Caco-2 (cell line): ENCODE measurements at regions not wholly inside any gene's neighbourhood (a gene's known extent, or its start where the extent isn't known, plus 50 kb on each side); places are given as distances from the start of the nearest gene placed in this dataset.

ENCODE experiments used
- BruUV-seq: library from RNA; stranded (reverse); fragments of 400-500 nt; replicated peaks from 2 replicates; lab custom pipeline; 2021; lab: Mats Ljungman, UMichigan
- CTCF ChIA-PET: fragments of 300-600 bp; sonication (Branson Sonifier 250); formaldehyde crosslinking; loops from one replicate; lab custom pipeline; 2022; ENCODE audit warnings: antibody characterized with exemption; lab: Charles Lee
- POLR2A ChIA-PET: fragments of 300-600 bp; sonication (Branson Sonifier 250); formaldehyde crosslinking; loops from one replicate; lab custom pipeline; 2022; ENCODE audit warnings: antibody characterized with exemption; lab: Charles Lee
- DNase-seq, 2 experiments: peaks; one replicate each; pipeline versions ENCODE4 v3.0.0 to v3.0.0-alpha.2; 2020 to 2022
- H3K27me3 ChIP-seq: replicated peaks from 2 replicates; pipeline ENCODE4 v1.6.0; 2011; ENCODE audit warnings: low read length; ENCODE audit not compliant: control insufficient read depth, insufficient read depth
- H3K36me3 ChIP-seq: 2 replicates; pipeline ENCODE4 v1.5.1; 2011; ENCODE audit warnings: low read length; ENCODE audit not compliant: control insufficient read depth, insufficient read depth
- H3K4me1 ChIP-seq: fragments of 250-450 bp; sonication (Bioruptor Pico); 2 replicates; pipeline ENCODE4 v1.5.1; 2020; ENCODE audit warnings: mild to moderate bottlenecking
- H3K4me3 ChIP-seq: 2 replicates; pipeline ENCODE4 v1.5.1; 2011; ENCODE audit warnings: low read depth, mild to moderate bottlenecking, control low read depth, low read length
- H3K9me3 ChIP-seq: fragments of 250-450 bp; sonication (Bioruptor Pico); 2 replicates; pipeline ENCODE4 v1.5.1; 2020; ENCODE audit warnings: mild to moderate bottlenecking, moderate library complexity
- H3K27ac Mint-ChIP-seq: one replicate; pipeline ENCODE4 v1.8.0; 2022; ENCODE audit warnings: mixed read lengths; ENCODE audit not compliant: unreplicated experiment
- H3K27me3 Mint-ChIP-seq: one replicate; pipeline ENCODE4 v1.8.0; 2022; ENCODE audit warnings: mixed read lengths; ENCODE audit not compliant: insufficient read depth, unreplicated experiment
- H3K36me3 Mint-ChIP-seq: one replicate; pipeline ENCODE4 v1.8.0; 2022; ENCODE audit warnings: mild to moderate bottlenecking, mixed read lengths; ENCODE audit not compliant: insufficient read depth, unreplicated experiment
- H3K4me1 Mint-ChIP-seq: one replicate; pipeline ENCODE4 v1.8.0; 2022; ENCODE audit warnings: low read depth, mixed read lengths; ENCODE audit not compliant: unreplicated experiment
- H3K4me3 Mint-ChIP-seq: one replicate; pipeline ENCODE4 v1.8.0; 2022; ENCODE audit warnings: mild to moderate bottlenecking, moderate library complexity, mixed read lengths; ENCODE audit not compliant: unreplicated experiment
- H3K9me3 Mint-ChIP-seq: one replicate; pipeline ENCODE4 v1.8.0; 2022; ENCODE audit warnings: mixed read lengths; ENCODE audit not compliant: unreplicated experiment
- CTCF ChIP-seq, 2 experiments: fragments of 200-600 bp in 1 of 2; IDR thresholded peaks; 1 replicate in 1 of 2; 2 replicates in 1 of 2; pipeline versions ENCODE4 v1.5.1 to v1.8.0; 2011 to 2022; ENCODE audit warnings: antibody characterized with exemption in 1 of 2, control low read depth in 1 of 2, inconsistent platforms in 1 of 2, low read depth in 1 of 2, low read length in 1 of 2, mild to moderate bottlenecking in 1 of 2, moderate library complexity in 1 of 2; ENCODE audit not compliant: insufficient read depth in 1 of 2, severe bottlenecking in 1 of 2, unreplicated experiment in 1 of 2
- intact Hi-C: fragments of 100-400 bp; cut with micrococcal nuclease; formaldehyde crosslinking; loops from one replicate; pipeline ENCODE4 v1.10.0; 2022; ENCODE audit not compliant: unreplicated experiment

- Histone ChIP-seq H3K36me3 (no peaks in the 10 kb centered on the region), H3K9me3 (no peaks in the 10 kb centered on the region), H3K4me1 (no peaks in the 10 kb centered on the region), H3K4me3 (no peak overlapping the region), H3K27me3 (no peaks in the 10 kb centered on the region)
- Mint-ChIP-seq H3K4me1 (no peaks in the 10 kb centered on the region), H3K27ac (no peak overlapping the region), H3K9me3 (peaks cover 10% of the 10 kb centered on the region), H3K4me3 (no peak overlapping the region), H3K36me3 (no peaks in the 10 kb centered on the region), H3K27me3 (peaks cover 3% of the 10 kb centered on the region)
- POLR2A ChIA-PET = no interaction called here
- intact Hi-C loops = no loop called here
- DNase-seq = no peak
- no peak for TF ChIP-seq CTCF (IDR thresholded peaks at IDR 0.05; ENCODE audit: insufficient read depth in 1 of 2, low read depth in 1 of 2, low read length in 1 of 2, severe bottlenecking in 1 of 2, unreplicated experiment in 1 of 2)
- BruUV-seq = no TSS peak
- CTCF ChIA-PET = no interaction called here
These were observed 369.6 kb upstream of the RGMA start for GRCh38 chr15:93458597-93458996.

GRCh38 chr15:93454788-93455187, 365.8 kb upstream of the RGMA start:
- no peak overlapping the region for H3K4me3 ChIP-seq
- no peaks in the 10 kb centered on the region for H3K36me3 ChIP-seq
- no TSS peak for BruUV-seq
- H3K9me3 Mint-ChIP-seq = peaks cover 4% of the 10 kb centered on the region
- TF ChIP-seq CTCF (IDR thresholded peaks at IDR 0.05; ENCODE audit: insufficient read depth in 1 of 2, low read depth in 1 of 2, low read length in 1 of 2, severe bottlenecking in 1 of 2, unreplicated experiment in 1 of 2) = no peak
- H3K4me1 Mint-ChIP-seq = no peaks in the 10 kb centered on the region
- H3K4me3 Mint-ChIP-seq = no peak overlapping the region
- CTCF ChIA-PET = no interaction called here
- H3K9me3 ChIP-seq = no peaks in the 10 kb centered on the region
- H3K27me3 Mint-ChIP-seq = peaks cover under 1% of the 10 kb centered on the region
- no peaks in the 10 kb centered on the region for H3K36me3 Mint-ChIP-seq
- intact Hi-C loops = no loop called here
- no peaks in the 10 kb centered on the region for H3K4me1 ChIP-seq
- no peak overlapping the region for H3K27ac Mint-ChIP-seq
- DNase-seq = no peak
- POLR2A ChIA-PET = no interaction called here
- no peaks in the 10 kb centered on the region for H3K27me3 ChIP-seq

- Mint-ChIP-seq H3K4me3 (no peak overlapping the region), H3K36me3 (no peaks in the 10 kb centered on the region), H3K4me1 (no peaks in the 10 kb centered on the region), H3K27ac (no peak overlapping the region), H3K27me3 (no peaks in the 10 kb centered on the region), H3K9me3 (peaks cover 5% of the 10 kb centered on the region)
- Histone ChIP-seq H3K4me3 (no peak overlapping the region), H3K27me3 (no peaks in the 10 kb centered on the region), H3K4me1 (no peaks in the 10 kb centered on the region), H3K9me3 (peaks cover 3% of the 10 kb centered on the region; the same call in 1 of the 2 replicates), H3K36me3 (no peaks in the 10 kb centered on the region)
- no peak for DNase-seq
- BruUV-seq = no TSS peak
- intact Hi-C loops = no loop called here
- no peak for TF ChIP-seq CTCF (IDR thresholded peaks at IDR 0.05; ENCODE audit: insufficient read depth in 1 of 2, low read depth in 1 of 2, low read length in 1 of 2, severe bottlenecking in 1 of 2, unreplicated experiment in 1 of 2)
- ChIA-PET CTCF (no interaction called here), POLR2A (no interaction called here)
These were observed 363.7 kb upstream of the RGMA start for GRCh38 chr15:93452537-93453211.
